Osteocyte (in vitro differentiated cells): ENCODE measurements at regions not wholly inside any gene's neighbourhood (a gene's known extent, or its start where the extent isn't known, plus 50 kb on each side); places are given as distances from the start of the nearest gene placed in this dataset.

ENCODE experiments used
- DNase-seq: peaks from one replicate; pipeline ENCODE4 v3.0.0; 2021; ENCODE audit warnings: mixed read lengths; ENCODE audit not compliant: unreplicated experiment; ENCODE audit errors: extremely low spot score
- H3K27ac Mint-ChIP-seq: one replicate; pipeline ENCODE4 v1.8.0; 2021; ENCODE audit warnings: mild to moderate bottlenecking, mixed read lengths; ENCODE audit not compliant: unreplicated experiment
- H3K27me3 Mint-ChIP-seq: one replicate; pipeline ENCODE4 v1.8.0; 2021; ENCODE audit warnings: mixed read lengths; ENCODE audit not compliant: unreplicated experiment
- H3K36me3 Mint-ChIP-seq: one replicate; pipeline ENCODE4 v1.8.0; 2021; ENCODE audit warnings: mixed read lengths; ENCODE audit not compliant: unreplicated experiment
- H3K4me1 Mint-ChIP-seq: one replicate; pipeline ENCODE4 v1.8.0; 2021; ENCODE audit warnings: mixed read lengths; ENCODE audit not compliant: unreplicated experiment
- H3K4me3 Mint-ChIP-seq: one replicate; pipeline ENCODE4 v1.8.0; 2021; ENCODE audit warnings: mild to moderate bottlenecking, moderate library complexity, mixed read lengths; ENCODE audit not compliant: unreplicated experiment
- H3K9me3 Mint-ChIP-seq: one replicate; pipeline ENCODE4 v1.8.0; 2021; ENCODE audit warnings: mixed read lengths; ENCODE audit not compliant: unreplicated experiment
- CTCF ChIP-seq: fragments of 200-600 bp; sonication (generic); IDR thresholded peaks from 2 replicates; pipeline ENCODE4 v1.5.0; 2021; ENCODE audit warnings: antibody characterized with exemption, mild to moderate bottlenecking, moderate library complexity

- no peak for DNase-seq
- H3K27me3 Mint-ChIP-seq = peaks cover 18% of the 10 kb centered on the region
- TF ChIP-seq CTCF = no peak
- H3K4me1 Mint-ChIP-seq = no peaks in the 10 kb centered on the region
- no peaks in the 10 kb centered on the region for H3K36me3 Mint-ChIP-seq
- H3K9me3 Mint-ChIP-seq = peaks cover 6% of the 10 kb centered on the region
- H3K27ac Mint-ChIP-seq = no peak overlapping the region
- no peak overlapping the region for H3K4me3 Mint-ChIP-seq
Measured at GRCh38 chr18:29779096-29779495, 1263.4 kb downstream of the DSC3 start.

DNA sequence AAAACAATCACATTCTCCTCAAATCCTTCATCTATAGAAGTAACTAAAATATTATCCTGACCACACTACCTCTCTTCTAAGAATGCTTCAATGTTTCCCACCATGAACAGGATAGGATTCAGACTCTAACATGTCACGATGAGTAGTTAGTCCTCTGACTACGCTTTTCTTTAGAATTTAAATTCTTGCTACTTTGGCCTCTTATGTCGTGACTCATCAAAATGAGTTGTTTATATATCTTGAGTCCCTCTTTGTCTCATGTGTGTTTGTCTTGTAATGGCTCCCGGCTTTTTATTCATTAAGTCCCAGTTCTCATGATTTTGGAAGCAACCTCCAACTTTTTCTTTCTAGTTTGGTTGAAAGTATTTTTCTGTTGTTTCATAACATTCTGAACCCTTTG lies 1289.2 kb downstream of the DSC3 start:
- Mint-ChIP-seq H3K27me3 (peaks cover 5% of the 10 kb centered on the region), H3K4me1 (no peaks in the 10 kb centered on the region), H3K4me3 (no peak overlapping the region), H3K36me3 (no peaks in the 10 kb centered on the region), H3K9me3 (no peaks in the 10 kb centered on the region), H3K27ac (no peak overlapping the region)
- no peak for TF ChIP-seq CTCF
- DNase-seq = no peak

DNA sequence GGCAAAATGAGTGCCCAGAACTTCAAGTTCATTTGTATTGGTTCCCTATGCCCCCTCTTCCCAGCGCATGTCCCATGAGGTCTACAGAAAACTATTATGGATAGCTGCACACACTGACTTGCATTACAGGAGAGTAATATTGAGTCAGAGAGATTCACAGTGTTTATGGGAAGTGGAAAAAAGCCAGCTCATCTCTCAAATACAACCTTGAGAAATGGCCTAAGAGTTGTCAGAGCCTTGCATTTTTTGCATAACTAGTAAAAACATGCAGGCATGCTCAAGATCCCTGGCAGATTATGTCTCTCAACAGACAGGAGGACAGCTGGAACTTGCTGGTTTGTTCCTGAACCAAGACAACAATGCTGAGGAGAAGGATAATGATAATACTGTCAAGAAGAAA lies 1292.8 kb downstream of the DSC3 start:
- Mint-ChIP-seq H3K36me3 (no peaks in the 10 kb centered on the region), H3K9me3 (no peaks in the 10 kb centered on the region)

GRCh38 chr18:29741461-29741860 lies 1301.1 kb downstream of the DSC3 start:
- no peak for TF ChIP-seq CTCF
- Mint-ChIP-seq H3K27me3 (peaks cover 12% of the 10 kb centered on the region), H3K4me1 (no peaks in the 10 kb centered on the region), H3K9me3 (no peaks in the 10 kb centered on the region), H3K4me3 (no peak overlapping the region), H3K27ac (no peak overlapping the region), H3K36me3 (no peaks in the 10 kb centered on the region)
- DNase-seq = no peak

More for the DNA sequence above, 1292.8 kb downstream of the DSC3 start:
- H3K4me3 Mint-ChIP-seq = no peak overlapping the region
- DNase-seq = no peak
- TF ChIP-seq CTCF = no peak
- H3K27me3 Mint-ChIP-seq = peaks cover 15% of the 10 kb centered on the region
- H3K4me1 Mint-ChIP-seq = no peaks in the 10 kb centered on the region
- no peak overlapping the region for H3K27ac Mint-ChIP-seq

DNA sequence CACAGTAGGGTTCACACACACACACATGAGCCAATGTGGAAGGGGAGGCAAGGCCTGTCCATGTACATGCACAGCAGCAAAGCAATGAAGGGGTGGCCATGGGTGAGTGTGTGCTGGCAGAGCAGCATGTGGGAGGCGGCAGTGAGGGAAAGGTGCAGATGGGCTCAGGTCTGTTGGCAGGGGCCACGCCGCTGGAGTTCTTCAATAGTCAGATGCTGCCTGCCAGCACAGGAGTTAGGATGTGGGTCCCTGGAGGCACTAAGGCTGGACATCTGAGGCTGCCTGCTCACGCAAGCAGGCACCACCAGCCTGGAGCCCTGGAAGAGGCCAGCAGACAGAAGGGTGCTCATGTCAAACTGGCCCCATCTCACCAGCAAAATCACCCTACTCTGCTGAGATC lies 1304.9 kb downstream of the DSC3 start:
- H3K36me3 Mint-ChIP-seq = no peaks in the 10 kb centered on the region
- H3K4me1 Mint-ChIP-seq = no peaks in the 10 kb centered on the region
- no peak for DNase-seq
- H3K27ac Mint-ChIP-seq = no peak overlapping the region
- TF ChIP-seq CTCF = no peak
- no peak overlapping the region for H3K4me3 Mint-ChIP-seq
- H3K9me3 Mint-ChIP-seq = peaks cover 4% of the 10 kb centered on the region
- H3K27me3 Mint-ChIP-seq = peaks cover 14% of the 10 kb centered on the region
